ENCODE measurements at regions not wholly inside any gene's neighbourhood (a gene's known extent, or its start where the extent isn't known, plus 50 kb on each side); places are given as distances from the start of the nearest gene placed in this dataset.

DNA sequence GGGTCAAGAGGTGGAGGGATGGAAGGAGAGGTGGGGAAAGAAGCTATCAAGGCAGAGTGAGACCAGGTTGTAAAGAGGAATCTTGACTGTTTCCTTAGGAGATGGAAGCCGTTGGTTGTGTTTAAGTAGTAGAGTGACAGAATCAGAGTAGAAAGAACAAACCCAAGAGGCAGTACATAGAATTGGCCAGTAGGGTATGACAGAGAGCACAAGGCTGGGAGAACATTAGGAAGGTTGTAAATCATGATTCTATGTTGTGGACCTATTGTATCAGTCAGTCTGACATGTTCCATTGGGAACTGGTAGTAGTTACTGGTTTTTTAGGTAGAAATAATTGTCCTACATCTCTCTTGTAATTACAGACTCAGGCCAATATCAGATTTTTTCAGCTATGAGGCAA, 486.9 kb upstream of the USP24 start:
- no peak overlapping the region for H3K4me3 ChIP-seq (ENCODE audit: low read depth, low read length)
- TF ChIP-seq, protein P1, sequence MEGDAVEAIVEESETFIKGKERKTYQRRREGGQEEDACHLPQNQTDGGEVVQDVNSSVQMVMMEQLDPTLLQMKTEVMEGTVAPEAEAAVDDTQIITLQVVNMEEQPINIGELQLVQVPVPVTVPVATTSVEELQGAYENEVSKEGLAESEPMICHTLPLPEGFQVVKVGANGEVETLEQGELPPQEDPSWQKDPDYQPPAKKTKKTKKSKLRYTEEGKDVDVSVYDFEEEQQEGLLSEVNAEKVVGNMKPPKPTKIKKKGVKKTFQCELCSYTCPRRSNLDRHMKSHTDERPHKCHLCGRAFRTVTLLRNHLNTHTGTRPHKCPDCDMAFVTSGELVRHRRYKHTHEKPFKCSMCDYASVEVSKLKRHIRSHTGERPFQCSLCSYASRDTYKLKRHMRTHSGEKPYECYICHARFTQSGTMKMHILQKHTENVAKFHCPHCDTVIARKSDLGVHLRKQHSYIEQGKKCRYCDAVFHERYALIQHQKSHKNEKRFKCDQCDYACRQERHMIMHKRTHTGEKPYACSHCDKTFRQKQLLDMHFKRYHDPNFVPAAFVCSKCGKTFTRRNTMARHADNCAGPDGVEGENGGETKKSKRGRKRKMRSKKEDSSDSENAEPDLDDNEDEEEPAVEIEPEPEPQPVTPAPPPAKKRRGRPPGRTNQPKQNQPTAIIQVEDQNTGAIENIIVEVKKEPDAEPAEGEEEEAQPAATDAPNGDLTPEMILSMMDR (IDR thresholded peaks at IDR 0.05; ENCODE audit: insufficient read depth, low read depth, low read length), result peak; percentile 98
- no peak for DNase-seq (ENCODE audit: low read depth)

DNA sequence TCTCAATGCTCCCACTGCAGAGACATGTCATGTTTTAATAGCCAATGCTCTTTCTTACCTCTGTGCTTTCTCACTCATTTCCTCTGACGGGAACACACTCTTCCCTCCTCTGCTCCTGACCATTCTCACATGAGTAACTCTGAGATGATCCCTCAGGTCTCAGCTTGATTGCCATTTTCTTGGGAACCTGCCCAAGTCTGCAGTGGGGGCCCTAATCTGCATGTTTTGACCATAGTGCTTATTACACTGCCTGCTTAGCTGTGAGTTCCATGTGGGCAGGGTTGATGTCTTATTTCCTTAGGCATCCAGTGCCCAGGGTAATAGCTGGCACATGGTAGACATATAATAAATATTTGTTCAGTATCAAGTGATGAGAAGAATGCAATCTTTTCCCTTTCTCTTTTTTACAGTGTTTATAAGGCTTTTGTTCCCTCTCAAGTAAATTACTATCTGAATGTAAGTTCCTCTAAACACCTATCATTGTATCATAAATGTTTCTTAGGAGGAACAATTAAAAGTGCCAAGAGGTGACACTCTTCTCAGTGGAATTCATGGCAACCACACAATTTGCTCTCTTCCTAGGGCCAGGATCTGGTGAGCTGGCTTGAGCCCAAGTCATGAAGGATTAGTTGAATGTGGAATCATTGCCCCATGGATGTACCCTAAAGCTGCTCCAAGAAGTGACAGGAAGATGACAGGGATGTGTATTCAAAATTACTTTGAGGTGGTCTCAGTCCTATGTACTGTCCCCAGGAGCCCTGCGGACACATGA, 485.4 kb upstream of the USP24 start:
- no peak overlapping the region for H3K4me3 ChIP-seq (ENCODE audit: low read depth, low read length)
- DNase-seq (ENCODE audit: low read depth), result no peak
- TF ChIP-seq, protein P1 (IDR thresholded peaks at IDR 0.05; ENCODE audit: insufficient read depth, low read depth, low read length), result no peak

DNA sequence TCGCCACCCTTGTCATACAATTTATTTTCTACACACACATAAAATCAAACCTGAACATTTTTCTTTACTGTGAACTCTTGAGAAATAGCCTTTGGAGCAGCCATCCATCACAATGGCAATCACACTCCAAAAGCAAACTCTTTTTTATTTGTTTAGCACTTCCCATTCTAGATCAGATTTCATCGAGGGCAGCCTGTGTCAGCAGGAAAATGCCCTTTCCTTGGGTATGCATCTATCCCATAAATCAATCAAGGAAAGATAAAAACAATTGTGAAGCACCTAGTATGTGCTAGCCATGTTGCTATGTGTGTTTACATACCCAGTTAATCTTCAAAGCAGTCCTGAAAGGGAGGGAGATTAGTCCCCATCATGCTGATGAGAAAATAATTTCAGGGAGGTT, 484.1 kb upstream of the USP24 start:
- no peak for DNase-seq (ENCODE audit: low read depth)
- TF ChIP-seq, protein P1 (IDR thresholded peaks at IDR 0.05; ENCODE audit: insufficient read depth, low read depth, low read length), result no peak
- no peak overlapping the region for H3K4me3 ChIP-seq (ENCODE audit: low read depth, low read length)

DNA sequence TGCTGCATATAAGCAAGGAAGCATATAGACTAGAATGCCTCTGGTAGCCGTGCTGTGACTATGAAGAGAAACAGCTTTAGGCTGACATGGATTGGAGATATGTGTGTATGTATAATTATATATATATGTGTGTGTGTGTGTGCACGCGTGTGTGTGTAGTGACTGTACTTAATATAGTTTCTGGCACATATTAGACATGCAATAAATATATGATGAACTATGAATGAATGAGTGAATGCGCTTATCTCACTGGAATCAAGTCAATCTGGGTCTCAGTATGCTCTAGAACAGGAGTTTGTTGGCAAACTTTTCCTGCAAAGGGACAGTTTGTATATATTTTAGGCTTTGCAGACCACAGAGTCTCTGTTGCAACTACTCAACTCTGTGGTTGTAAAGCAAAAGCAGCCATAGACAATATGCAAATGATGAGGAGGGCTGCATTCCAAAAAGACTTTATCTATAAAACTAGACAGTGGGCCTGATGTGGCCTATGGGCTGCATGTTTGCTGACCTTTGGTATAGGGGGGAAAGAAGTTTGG, 482.9 kb upstream of the USP24 start:
- no peak for DNase-seq (ENCODE audit: low read depth)
- TF ChIP-seq, protein P1 (IDR thresholded peaks at IDR 0.05; ENCODE audit: insufficient read depth, low read depth, low read length), result no peak
- no peak overlapping the region for H3K4me3 ChIP-seq (ENCODE audit: low read depth, low read length)

DNA sequence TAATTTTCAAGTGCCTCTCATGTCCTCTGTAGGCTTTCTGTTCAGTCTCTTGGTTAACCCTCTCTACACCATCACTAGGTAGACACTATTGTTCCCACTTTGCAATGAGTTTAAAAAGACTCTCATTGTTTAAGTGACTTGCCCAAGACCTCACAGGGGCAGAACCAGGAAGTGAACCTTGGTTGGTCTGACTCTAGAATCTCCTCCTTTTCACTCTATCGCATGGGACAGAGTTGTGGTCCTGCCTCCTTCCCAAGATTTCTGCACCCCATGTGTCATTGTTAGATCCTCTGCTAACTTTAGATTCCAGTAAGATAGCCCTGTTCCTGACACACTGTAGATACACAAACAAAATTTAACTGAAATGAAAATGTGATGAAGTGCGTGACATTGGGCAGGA, 481.7 kb upstream of the USP24 start:
- TF ChIP-seq, protein P1 (IDR thresholded peaks at IDR 0.05; ENCODE audit: insufficient read depth, low read depth, low read length), result no peak
- H3K4me3 ChIP-seq (ENCODE audit: low read depth, low read length), result no peak overlapping the region
- DNase-seq (ENCODE audit: low read depth), result no peak

DNA sequence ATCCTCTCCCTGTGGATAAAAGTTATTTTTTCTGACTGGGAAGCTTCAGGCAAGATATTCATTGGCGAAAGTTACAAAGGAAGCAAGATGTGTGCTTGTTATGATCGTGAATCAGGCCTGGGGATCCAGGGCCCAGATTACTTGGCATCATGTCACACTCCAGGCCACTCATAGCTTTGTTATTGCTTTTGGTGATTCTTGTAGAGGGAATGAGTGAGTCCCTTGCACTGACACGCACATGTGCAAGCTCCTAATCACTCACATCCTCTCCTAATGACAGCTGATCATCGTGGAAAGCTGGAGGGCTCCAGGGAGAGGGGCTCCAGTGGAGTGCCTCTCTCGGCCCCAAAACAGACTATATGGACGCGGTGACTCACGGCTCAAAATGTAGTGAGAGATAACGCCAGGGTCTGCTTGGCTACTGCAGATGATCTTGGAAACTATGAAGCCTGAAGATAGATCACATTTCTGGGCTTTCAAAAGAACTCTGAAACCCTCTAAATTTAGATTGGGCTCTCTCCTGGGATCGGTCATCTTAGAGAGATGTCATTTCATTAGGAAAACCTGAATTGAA, 481.1 kb upstream of the USP24 start:
- TF ChIP-seq, protein P1 (IDR thresholded peaks at IDR 0.05; ENCODE audit: insufficient read depth, low read depth, low read length), result no peak
- peak; percentile 49 for DNase-seq (ENCODE audit: low read depth)
- H3K4me3 ChIP-seq (ENCODE audit: low read depth, low read length), result no peak overlapping the region
